SU-DHL-6 (cell line): ENCODE measurements at regions not wholly inside any gene's neighbourhood (a gene's known extent, or its start where the extent isn't known, plus 50 kb on each side); places are given as distances from the start of the nearest gene placed in this dataset.

Experiments used
- H2AFZ ChIP-seq: fragments of 200-600 bp; sonication (generic); 2 replicates; pipeline ENCODE4 v1.6.1; 2014; ENCODE audit warnings: low read depth, mild to moderate bottlenecking, moderate library complexity, mixed read lengths, antibody characterized with exemption, low read length; ENCODE audit not compliant: severe bottlenecking
- H3F3A ChIP-seq: fragments of 200-600 bp; shearing (Covaris generic); 2 replicates; pipeline ENCODE4 v1.6.0; 2016; ENCODE audit warnings: antibody characterized with exemption, mild to moderate bottlenecking; ENCODE audit not compliant: insufficient read depth
- H3K27ac ChIP-seq: fragments of 200-600 bp; sonication (generic); 2 replicates; pipeline ENCODE4 v1.5.1; 2016; ENCODE audit warnings: low read depth, mild to moderate bottlenecking, low read length, moderate library complexity, mixed read lengths
- H3K27me3 ChIP-seq: fragments of 200-600 bp; sonication (generic), shearing (Covaris generic); 2 replicates; pipeline ENCODE4 v1.6.0; 2014; ENCODE audit warnings: mild to moderate bottlenecking, low read length
- H3K36me3 ChIP-seq: fragments of 200-600 bp; sonication (generic); 2 replicates; pipeline ENCODE4 v1.6.1; 2014; ENCODE audit warnings: mild to moderate bottlenecking, low read length, mixed read lengths
- H3K4me2 ChIP-seq: fragments of 300-600, 200-600 bp; shearing (Covaris generic), sonication (generic); 2 replicates; pipeline ENCODE4 v1.6.0; 2014; ENCODE audit warnings: low read length, low read depth, mild to moderate bottlenecking; ENCODE audit not compliant: poor library complexity, severe bottlenecking
- H3K4me3 ChIP-seq: fragments of 200-600 bp; sonication (generic); 2 replicates; pipeline ENCODE4 v1.5.1; 2014; ENCODE audit warnings: antibody characterized with exemption, low read length, mild to moderate bottlenecking, mixed read lengths; ENCODE audit not compliant: insufficient read depth, poor library complexity, severe bottlenecking
- H3K79me2 ChIP-seq: fragments of 200-600 bp; sonication (generic); 2 replicates; pipeline ENCODE4 v1.6.1; 2014; ENCODE audit warnings: mild to moderate bottlenecking, low read length, moderate library complexity; ENCODE audit not compliant: insufficient read depth
- H3K9ac ChIP-seq: fragments of 200-600 bp; sonication (generic); 2 replicates; pipeline ENCODE4 v1.7.0; 2014; ENCODE audit warnings: mild to moderate bottlenecking, low read length
- H3K9me2 ChIP-seq: fragments of 200-600 bp; sonication (generic); replicated peaks from 2 replicates; pipeline ENCODE4 v1.6.1; 2014; ENCODE audit warnings: low read length; ENCODE audit not compliant: insufficient read depth
- H3K9me3 ChIP-seq: fragments of 200-600 bp; sonication (generic); 2 replicates; pipeline ENCODE4 v1.6.1; 2014; ENCODE audit warnings: low read length, mixed read lengths; ENCODE audit not compliant: insufficient read depth
- H4K20me1 ChIP-seq: fragments of 200-600 bp; sonication (generic); 2 replicates; pipeline ENCODE4 v1.6.1; 2014; ENCODE audit warnings: low read depth, mild to moderate bottlenecking, antibody characterized with exemption, low read length, moderate library complexity, mixed read lengths
- EZH2phosphoT487 ChIP-seq: fragments of 200-600 bp; sonication (generic), shearing (Covaris generic); conservative IDR thresholded peaks from 2 replicates; pipeline ENCODE4 v1.6.1; 2018; ENCODE audit warnings: mild to moderate bottlenecking, antibody characterized with exemption, low read length, moderate library complexity, mixed read lengths
- TF ChIP-seq, protein P1 (sequence below): fragments of 200-600 bp; sonication (generic); IDR thresholded peaks from one replicate; pipeline ENCODE4 v1.5.1; 2017; ENCODE audit warnings: antibody characterized with exemption, mild to moderate bottlenecking, low read length, moderate library complexity; ENCODE audit not compliant: insufficient read depth, poor library complexity, severe bottlenecking

DNA sequence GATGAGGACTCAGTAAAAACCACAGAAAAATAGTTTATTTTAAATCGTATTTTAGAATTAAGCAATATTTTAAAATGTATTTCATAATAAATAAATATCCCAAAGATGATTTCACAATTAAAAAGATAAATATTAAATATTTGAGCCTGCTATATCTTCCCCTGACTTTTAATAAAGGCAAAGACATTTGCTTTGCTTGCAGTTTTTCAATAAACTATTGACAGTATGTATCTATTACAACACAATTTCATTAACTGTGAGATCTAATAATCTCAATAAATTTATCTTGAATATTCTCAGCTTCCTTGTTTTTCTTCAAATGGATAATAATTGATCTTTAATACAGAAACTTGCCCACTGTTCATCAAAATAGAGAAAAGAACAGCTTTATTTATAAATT, 186.2 kb upstream of the TARS1 start:
- Histone ChIP-seq H3K9ac (no peak overlapping the region), H3K27me3 (no peaks in the 10 kb centered on the region), H3K4me3 (no peak overlapping the region), H3K4me2 (no peak overlapping the region), H2AFZ (no peak overlapping the region), H3K27ac (no peak overlapping the region), H3F3A (no peaks in the 10 kb centered on the region), H3K9me2 (no peaks in the 10 kb centered on the region), H3K36me3 (no peaks in the 10 kb centered on the region), H4K20me1 (no peaks in the 10 kb centered on the region), H3K9me3 (no peaks in the 10 kb centered on the region), H3K79me2 (no peaks in the 10 kb centered on the region)
- TF ChIP-seq, protein P1, sequence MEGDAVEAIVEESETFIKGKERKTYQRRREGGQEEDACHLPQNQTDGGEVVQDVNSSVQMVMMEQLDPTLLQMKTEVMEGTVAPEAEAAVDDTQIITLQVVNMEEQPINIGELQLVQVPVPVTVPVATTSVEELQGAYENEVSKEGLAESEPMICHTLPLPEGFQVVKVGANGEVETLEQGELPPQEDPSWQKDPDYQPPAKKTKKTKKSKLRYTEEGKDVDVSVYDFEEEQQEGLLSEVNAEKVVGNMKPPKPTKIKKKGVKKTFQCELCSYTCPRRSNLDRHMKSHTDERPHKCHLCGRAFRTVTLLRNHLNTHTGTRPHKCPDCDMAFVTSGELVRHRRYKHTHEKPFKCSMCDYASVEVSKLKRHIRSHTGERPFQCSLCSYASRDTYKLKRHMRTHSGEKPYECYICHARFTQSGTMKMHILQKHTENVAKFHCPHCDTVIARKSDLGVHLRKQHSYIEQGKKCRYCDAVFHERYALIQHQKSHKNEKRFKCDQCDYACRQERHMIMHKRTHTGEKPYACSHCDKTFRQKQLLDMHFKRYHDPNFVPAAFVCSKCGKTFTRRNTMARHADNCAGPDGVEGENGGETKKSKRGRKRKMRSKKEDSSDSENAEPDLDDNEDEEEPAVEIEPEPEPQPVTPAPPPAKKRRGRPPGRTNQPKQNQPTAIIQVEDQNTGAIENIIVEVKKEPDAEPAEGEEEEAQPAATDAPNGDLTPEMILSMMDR = no peak
- no peak for TF ChIP-seq EZH2phosphoT487

DNA sequence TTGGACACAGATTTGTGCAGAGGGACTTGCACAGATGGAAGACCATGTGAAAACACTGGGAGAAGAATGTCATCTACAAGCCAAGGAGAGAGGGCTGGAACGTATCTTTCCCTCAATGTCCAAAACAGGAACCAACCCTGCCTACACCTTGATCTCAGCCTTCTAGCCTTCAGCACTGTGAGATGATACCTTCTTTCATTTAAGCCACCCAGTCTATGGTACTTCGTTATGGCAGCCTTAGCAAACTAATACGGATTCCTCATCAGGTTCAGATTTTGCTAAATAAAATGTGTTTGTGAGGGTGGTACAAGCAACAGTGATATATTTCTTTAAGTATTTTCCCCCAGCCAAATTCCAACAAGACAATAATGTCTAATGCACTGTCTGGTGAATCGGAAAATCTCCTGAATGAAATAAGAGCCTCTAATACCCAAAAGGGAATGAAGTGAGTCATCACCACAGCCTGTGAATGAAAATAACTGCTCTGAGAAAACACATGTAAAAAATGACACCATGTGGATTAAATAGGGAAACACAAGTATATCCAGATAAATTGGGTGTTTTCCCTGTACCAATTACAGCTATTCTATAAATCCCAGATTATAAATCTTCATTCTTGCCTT, 182.8 kb upstream of the TARS1 start:
- Histone ChIP-seq H2AFZ (no peak overlapping the region), H3F3A (no peaks in the 10 kb centered on the region), H3K4me2 (no peak overlapping the region), H3K27ac (no peak overlapping the region), H3K9me3 (no peaks in the 10 kb centered on the region), H3K79me2 (no peaks in the 10 kb centered on the region), H3K27me3 (no peaks in the 10 kb centered on the region), H4K20me1 (no peaks in the 10 kb centered on the region), H3K36me3 (no peaks in the 10 kb centered on the region), H3K4me3 (no peak overlapping the region), H3K9ac (no peak overlapping the region), H3K9me2 (no peaks in the 10 kb centered on the region)
- TF ChIP-seq, protein P1 = no peak
- no peak for TF ChIP-seq EZH2phosphoT487

DNA sequence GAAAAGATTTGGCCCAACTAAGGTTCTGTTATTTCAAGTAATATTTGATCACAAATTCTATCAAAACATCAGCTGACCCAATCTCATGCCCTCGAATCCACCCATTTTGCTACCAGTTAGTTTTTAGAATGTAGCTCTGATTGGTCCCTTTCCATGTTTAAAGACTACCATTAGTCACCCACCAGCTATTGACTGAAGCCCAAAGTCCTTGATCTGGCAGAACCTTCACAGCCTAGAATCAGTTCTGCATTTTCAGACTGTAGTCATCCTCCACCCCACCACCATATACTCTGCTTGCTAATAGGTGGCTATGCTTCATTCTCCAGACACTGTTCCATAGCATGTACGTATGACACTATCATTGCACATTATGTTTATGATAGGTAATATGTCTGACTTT, 182.2 kb upstream of the TARS1 start:
- H4K20me1 ChIP-seq = no peaks in the 10 kb centered on the region
- no peaks in the 10 kb centered on the region for H3K9me2 ChIP-seq
- H3K79me2 ChIP-seq = no peaks in the 10 kb centered on the region
- no peaks in the 10 kb centered on the region for H3F3A ChIP-seq
- no peak overlapping the region for H3K9ac ChIP-seq
- no peak overlapping the region for H2AFZ ChIP-seq
- H3K27ac ChIP-seq = no peak overlapping the region
- H3K27me3 ChIP-seq = no peaks in the 10 kb centered on the region
- no peak overlapping the region for H3K4me3 ChIP-seq
- H3K9me3 ChIP-seq = no peaks in the 10 kb centered on the region
- H3K36me3 ChIP-seq = no peaks in the 10 kb centered on the region
- TF ChIP-seq, protein P1 = no peak
- TF ChIP-seq EZH2phosphoT487 = no peak
- no peak overlapping the region for H3K4me2 ChIP-seq

GRCh38 chr5:33260098-33260497, 180.7 kb upstream of the TARS1 start:
- no peak overlapping the region for H3K9ac ChIP-seq
- no peaks in the 10 kb centered on the region for H3K36me3 ChIP-seq
- no peaks in the 10 kb centered on the region for H3K9me2 ChIP-seq
- no peaks in the 10 kb centered on the region for H3K27me3 ChIP-seq
- H3K4me3 ChIP-seq = no peak overlapping the region
- H3K27ac ChIP-seq = no peak overlapping the region
- no peak overlapping the region for H2AFZ ChIP-seq
- H3F3A ChIP-seq = no peaks in the 10 kb centered on the region
- no peak for TF ChIP-seq EZH2phosphoT487
- TF ChIP-seq, protein P1 = no peak
- H3K79me2 ChIP-seq = no peaks in the 10 kb centered on the region
- no peaks in the 10 kb centered on the region for H4K20me1 ChIP-seq
- H3K4me2 ChIP-seq = no peak overlapping the region
- H3K9me3 ChIP-seq = no peaks in the 10 kb centered on the region
